ENCODE measurements at regions not wholly inside any gene's neighbourhood (a gene's known extent, or its start where the extent isn't known, plus 50 kb on each side); places are given as distances from the start of the nearest gene placed in this dataset.

DNA sequence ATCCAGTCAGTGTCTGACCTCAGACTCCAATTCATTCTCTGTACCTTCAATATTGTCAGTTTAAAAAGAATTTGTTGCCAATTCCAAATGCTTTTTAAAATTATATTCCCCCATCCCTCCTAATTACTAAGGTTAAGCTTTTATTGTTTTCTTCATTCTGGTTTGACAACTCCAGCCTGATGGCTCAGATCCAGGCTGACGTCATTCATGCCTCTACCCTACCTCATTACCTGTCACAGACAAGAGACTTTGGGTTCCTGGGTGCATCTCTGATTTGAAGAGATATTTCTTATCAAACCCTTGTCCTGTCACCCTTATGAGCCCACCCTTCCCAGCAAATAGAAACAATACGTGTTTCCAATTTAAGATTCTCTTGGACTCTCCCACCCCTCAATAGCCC lies 300.2 kb upstream of the CLNK start:
- H3K4me3 Mint-ChIP-seq = no peak overlapping the region
- peaks cover 0 to 4% of the 10 kb centered on the region in 2 donors for H3K9me3 Mint-ChIP-seq
- H3K36me3 Mint-ChIP-seq (ENCODE audit: insufficient read depth) = no peaks in the 10 kb centered on the region
- no peak overlapping the region for H3K27ac Mint-ChIP-seq
- H3K27me3 Mint-ChIP-seq = no peaks in the 10 kb centered on the region
- DNase-seq (no peak), ATAC-seq (replicated peaks) (no peak)
- H3K4me1 Mint-ChIP-seq (ENCODE audit: low read depth in 2 of 2) = peaks cover 0 to 11% of the 10 kb centered on the region in 2 donors

DNA sequence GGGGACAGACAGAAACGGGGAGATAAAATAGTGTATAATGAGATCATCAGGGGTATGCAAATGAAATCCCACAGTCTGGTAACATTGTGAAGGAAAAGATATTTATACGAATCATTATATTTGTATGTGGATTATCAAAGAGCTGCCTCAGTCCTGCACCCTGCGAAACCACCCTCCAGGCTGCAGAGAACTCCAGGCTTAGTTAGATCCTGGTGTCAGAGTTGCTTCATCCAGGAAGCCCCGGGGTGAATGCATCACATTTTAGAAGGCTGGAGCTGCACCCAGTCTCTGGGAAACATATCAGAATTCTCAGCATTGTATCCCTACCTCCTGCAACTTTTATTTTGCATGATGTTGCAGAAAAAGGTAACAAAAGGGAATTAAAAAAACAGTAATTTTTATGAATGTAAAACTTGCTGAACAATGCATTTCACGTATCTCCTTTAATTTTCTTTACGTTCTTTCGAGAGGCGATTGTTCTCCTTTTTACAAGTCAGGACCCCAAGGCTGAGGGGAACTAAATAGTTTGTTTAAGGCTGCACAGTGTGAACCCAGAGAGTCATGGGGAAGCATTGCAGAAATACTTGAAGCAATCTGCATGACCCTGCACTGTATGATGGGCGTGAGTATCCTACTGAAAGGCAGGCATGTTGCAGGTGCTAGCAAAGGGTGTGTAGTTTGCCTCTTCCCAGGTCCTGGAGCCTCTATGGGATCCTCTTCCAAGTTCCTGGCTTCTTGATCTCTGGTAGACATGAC lies 299.5 kb upstream of the CLNK start:
- Mint-ChIP-seq H3K36me3 (ENCODE audit: insufficient read depth) (no peaks in the 10 kb centered on the region), H3K27me3 (no peaks in the 10 kb centered on the region), H3K9me3 (peaks cover 0 to 4% of the 10 kb centered on the region in 2 donors), H3K4me1 (ENCODE audit: low read depth in 2 of 2) (peaks cover 0 to 11% of the 10 kb centered on the region in 2 donors), H3K4me3 (no peak overlapping the region), H3K27ac (no peak overlapping the region)
- ATAC-seq (replicated peaks) (no peak), DNase-seq (no peak)

DNA sequence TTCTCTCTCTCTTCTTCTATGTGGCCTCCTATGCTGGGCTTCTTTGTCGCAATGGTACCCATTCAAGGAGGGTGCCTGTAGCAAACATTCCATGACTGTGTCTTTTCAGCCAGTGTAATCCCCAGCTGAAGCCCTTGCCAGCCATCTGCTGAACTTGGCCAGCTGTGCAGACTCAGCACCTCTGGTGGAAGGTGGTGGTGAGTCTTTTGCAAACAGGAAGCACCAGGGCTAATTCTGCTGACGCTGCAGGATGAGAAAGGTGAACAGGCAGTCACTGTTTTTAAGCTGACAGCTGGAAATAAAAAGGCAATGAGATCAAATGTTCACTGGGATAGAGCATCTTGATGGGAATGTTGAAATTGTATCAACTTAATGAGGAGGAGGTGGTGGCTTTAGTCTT lies 298.7 kb upstream of the CLNK start:
- Mint-ChIP-seq H3K4me3 (no peak overlapping the region), H3K4me1 (ENCODE audit: low read depth in 2 of 2) (peaks cover 0 to 11% of the 10 kb centered on the region in 2 donors), H3K36me3 (ENCODE audit: insufficient read depth) (no peaks in the 10 kb centered on the region), H3K27ac (no peak overlapping the region), H3K27me3 (no peaks in the 10 kb centered on the region), H3K9me3 (peaks cover 0 to 4% of the 10 kb centered on the region in 2 donors)
- DNase-seq (peak in 1 of 3 experiments; percentile 8), ATAC-seq (replicated peaks) (peak; percentile 79)

DNA sequence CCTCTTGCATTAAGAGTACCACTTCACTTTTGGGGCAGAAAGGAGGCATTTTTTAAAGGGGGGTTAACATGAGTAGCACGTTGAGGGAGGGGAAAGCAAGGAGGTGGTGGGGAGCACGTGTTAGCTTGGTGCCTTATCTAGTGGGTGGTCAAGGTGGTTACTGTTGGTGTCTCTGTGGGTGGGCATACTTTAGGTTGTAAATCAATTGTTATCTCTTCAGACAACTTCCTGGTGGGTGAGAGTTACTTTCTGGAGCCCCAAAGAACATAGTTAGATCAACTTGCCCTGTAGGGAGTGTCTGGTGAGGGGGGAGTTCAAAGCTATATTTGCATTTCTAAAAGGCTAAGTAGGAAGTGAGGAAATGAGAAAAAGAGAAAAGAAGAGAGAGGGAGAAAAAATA lies 297.7 kb upstream of the CLNK start:
- H3K36me3 Mint-ChIP-seq (ENCODE audit: insufficient read depth) = peaks cover 3% of the 10 kb centered on the region
- peaks cover 0 to 2% of the 10 kb centered on the region in 2 donors for H3K9me3 Mint-ChIP-seq
- H3K27ac Mint-ChIP-seq = no peak overlapping the region
- no peaks in the 10 kb centered on the region for H3K27me3 Mint-ChIP-seq
- no peak for DNase-seq
- H3K4me3 Mint-ChIP-seq = no peak overlapping the region
- H3K4me1 Mint-ChIP-seq (ENCODE audit: low read depth in 2 of 2) = peaks cover 0 to 11% of the 10 kb centered on the region in 2 donors
- ATAC-seq (replicated peaks) = no peak

DNA sequence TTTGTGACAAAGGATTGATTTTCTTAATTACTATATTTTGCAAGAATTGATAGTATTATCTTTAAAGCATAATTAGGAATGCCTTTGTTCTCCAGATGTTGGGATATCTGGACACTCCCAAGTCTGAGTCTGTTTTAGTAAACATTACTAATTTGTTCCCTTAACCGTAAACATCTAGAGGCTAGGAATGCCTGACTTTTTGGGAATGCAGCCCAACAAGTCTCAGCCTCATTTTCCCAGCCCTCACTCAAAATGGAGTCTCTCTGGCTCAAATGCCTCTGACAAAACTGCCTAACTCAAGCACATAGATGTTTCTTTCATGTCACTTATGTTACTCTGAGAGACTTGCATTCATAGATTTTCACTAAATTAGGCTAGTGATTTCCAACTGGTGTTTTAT lies 297.0 kb upstream of the CLNK start:
- no peaks in the 10 kb centered on the region for H3K27me3 Mint-ChIP-seq
- ATAC-seq (replicated peaks) (no peak), DNase-seq (no peak)
- no peak overlapping the region for H3K27ac Mint-ChIP-seq
- H3K36me3 Mint-ChIP-seq (ENCODE audit: insufficient read depth) = peaks cover 3% of the 10 kb centered on the region
- no peak overlapping the region for H3K4me3 Mint-ChIP-seq
- peaks cover 0 to 11% of the 10 kb centered on the region in 2 donors for H3K4me1 Mint-ChIP-seq (ENCODE audit: low read depth in 2 of 2)
- H3K9me3 Mint-ChIP-seq = peaks cover 0 to 2% of the 10 kb centered on the region in 2 donors

DNA sequence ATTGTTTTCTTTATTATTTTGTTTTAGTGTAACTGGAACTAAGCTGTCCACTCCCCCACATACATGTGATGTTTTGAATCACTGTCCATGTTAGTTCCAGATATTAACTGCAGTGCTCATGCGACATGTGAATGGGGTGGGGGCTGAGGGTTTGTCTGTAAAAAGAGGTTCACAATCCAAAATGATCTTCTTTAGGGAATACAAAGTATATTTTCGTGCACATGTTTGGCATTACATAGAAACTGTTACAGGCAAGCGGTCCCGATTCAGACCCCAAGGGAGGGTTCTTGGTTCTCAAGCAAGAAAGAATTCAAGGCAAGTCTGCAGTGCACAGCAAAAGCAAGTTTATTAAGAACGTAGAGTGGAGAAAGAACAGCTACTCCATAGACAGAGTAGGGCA lies 296.5 kb upstream of the CLNK start:
- Mint-ChIP-seq H3K9me3 (peaks cover 0 to 2% of the 10 kb centered on the region in 2 donors), H3K36me3 (ENCODE audit: insufficient read depth) (peaks cover 3% of the 10 kb centered on the region), H3K4me1 (ENCODE audit: low read depth in 2 of 2) (peaks cover 0 to 11% of the 10 kb centered on the region in 2 donors), H3K4me3 (no peak overlapping the region), H3K27me3 (no peaks in the 10 kb centered on the region), H3K27ac (no peak overlapping the region)
- DNase-seq (no peak), ATAC-seq (replicated peaks) (no peak)

DNA sequence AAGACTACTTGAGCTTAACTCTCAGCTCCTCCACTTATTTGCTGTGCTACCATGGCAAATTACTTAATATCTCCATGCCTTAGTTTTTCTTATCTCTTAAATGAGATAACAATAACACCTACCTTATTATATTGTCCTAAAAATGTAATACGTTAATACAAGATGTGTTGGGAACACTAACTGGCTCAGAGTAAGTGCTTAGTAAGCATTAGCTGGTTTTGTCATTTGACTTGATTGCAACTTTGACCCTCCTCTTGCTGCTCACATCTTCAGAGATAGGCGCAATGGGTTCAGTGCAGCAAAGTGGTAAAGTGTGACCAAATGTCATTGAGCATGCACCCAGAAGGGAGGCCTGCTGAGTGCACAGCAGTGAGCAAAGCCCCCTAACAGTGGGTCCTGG lies 294.5 kb upstream of the CLNK start:
- Mint-ChIP-seq H3K4me1 (ENCODE audit: low read depth in 2 of 2) (peaks cover 0 to 11% of the 10 kb centered on the region in 2 donors), H3K27me3 (no peaks in the 10 kb centered on the region), H3K36me3 (ENCODE audit: insufficient read depth) (peaks cover 3% of the 10 kb centered on the region), H3K27ac (no peak overlapping the region), H3K9me3 (peaks cover 0 to 2% of the 10 kb centered on the region in 2 donors), H3K4me3 (no peak overlapping the region)
- no peak for ATAC-seq (replicated peaks)
- DNase-seq = no peak

DNA sequence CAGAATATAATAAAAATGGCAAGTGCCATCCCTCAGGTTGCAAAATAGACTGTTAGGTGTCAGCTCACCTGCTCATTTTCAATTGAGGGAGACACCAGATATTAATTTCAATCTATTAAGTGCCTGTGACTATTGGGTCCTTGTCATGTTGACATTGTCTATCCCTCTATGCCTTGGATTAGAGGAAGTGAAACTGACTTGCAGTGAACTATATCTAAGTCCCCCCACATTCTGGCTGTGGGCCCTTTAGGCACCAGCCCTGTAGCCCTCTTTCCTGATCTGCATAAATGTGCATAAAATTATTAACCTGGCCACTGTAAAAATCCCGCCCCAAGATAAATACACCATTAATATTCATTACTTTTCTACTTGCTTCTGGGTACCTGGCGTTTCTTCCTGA lies 293.0 kb upstream of the CLNK start:
- ATAC-seq (replicated peaks) = no peak
- H3K27ac Mint-ChIP-seq = no peak overlapping the region
- H3K36me3 Mint-ChIP-seq (ENCODE audit: insufficient read depth) = peaks cover 3% of the 10 kb centered on the region
- no peak for DNase-seq
- peaks cover 0 to 2% of the 10 kb centered on the region in 2 donors for H3K4me1 Mint-ChIP-seq (ENCODE audit: low read depth in 2 of 2)
- H3K27me3 Mint-ChIP-seq = no peaks in the 10 kb centered on the region
- no peak overlapping the region for H3K4me3 Mint-ChIP-seq
- H3K9me3 Mint-ChIP-seq = peaks cover 0 to 2% of the 10 kb centered on the region in 2 donors

DNA sequence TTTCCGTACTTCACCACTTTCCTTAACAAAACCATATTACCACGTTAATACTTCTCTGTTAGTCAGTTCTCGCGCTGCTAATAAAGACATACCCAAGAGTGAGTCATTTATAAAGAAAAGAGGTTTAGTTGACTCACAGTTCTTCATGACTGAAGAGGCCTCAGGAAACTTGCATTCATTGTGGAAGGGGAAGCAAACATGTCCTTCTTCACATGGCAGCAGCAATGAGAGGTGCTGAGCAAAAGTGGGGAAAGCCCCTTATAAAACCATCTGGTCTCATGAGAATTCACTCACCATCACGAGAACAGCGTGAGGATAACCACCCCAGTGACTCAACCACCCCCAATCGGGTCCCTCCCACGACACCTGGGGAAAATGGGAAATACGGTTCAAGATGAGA lies 289.8 kb upstream of the CLNK start:
- DNase-seq (no peak), ATAC-seq (replicated peaks) (no peak)
- peaks cover 3% of the 10 kb centered on the region for H3K36me3 Mint-ChIP-seq (ENCODE audit: insufficient read depth)
- no peaks in the 10 kb centered on the region for H3K27me3 Mint-ChIP-seq
- no peaks in the 10 kb centered on the region for H3K9me3 Mint-ChIP-seq
- H3K27ac Mint-ChIP-seq = no peak overlapping the region
- no peak overlapping the region for H3K4me3 Mint-ChIP-seq
- peaks cover 0 to 2% of the 10 kb centered on the region in 2 donors for H3K4me1 Mint-ChIP-seq (ENCODE audit: low read depth in 2 of 2)

DNA sequence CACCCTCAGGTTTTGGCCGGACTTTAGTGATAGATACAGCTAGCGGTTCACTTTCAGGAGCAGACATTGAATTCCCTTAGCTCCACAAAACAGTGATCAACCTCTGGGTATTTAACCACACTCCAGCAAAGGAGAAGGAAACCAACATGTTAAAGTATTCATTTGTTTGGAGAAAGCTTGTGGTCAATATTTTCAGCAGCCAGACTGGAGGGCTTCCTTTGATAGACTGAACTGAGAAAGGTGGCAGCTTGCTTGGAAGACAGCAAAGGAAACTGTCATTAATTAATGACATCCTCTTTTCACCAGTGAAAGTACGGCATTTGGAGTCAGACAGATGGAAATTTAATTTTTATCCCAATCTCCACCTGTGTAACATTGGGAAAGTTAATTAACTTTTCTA lies 289.1 kb upstream of the CLNK start:
- DNase-seq (no peak), ATAC-seq (replicated peaks) (no peak)
- Mint-ChIP-seq H3K27ac (no peak overlapping the region), H3K36me3 (ENCODE audit: insufficient read depth) (peaks cover 3% of the 10 kb centered on the region), H3K9me3 (no peaks in the 10 kb centered on the region), H3K4me1 (ENCODE audit: low read depth in 2 of 2) (peaks cover 0 to 2% of the 10 kb centered on the region in 2 donors), H3K27me3 (no peaks in the 10 kb centered on the region), H3K4me3 (no peak overlapping the region)

DNA sequence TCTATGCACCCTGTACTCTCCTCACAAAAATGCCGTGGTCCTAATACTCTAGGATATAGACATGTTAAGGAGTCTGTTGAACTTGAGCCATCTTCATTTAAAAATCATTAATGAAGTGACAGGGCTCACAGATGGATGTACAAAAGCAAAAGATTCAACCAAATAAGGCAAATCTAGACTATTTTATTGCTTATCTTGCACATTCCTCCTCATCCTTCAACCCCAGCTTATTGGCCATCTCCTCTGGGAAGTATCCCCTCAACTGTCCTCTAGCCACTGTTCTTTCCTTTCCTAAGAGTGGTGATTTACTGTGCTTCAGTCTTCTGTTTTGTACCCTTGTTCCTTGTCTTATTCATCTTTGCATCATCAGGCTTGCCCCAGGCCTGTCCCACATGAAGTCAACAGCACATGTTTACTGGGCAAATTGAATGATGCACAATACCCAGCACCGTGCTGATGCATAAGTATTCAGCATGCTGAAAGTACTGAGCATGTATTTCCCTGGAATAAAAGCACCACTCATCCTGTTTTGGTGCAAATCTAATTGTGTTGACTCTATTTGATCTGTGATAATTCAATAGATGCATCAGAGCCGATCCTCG lies 287.3 kb upstream of the CLNK start:
- DNase-seq = no peak
- Mint-ChIP-seq H3K4me1 (ENCODE audit: low read depth in 2 of 2) (peaks cover 0 to 2% of the 10 kb centered on the region in 2 donors), H3K27ac (no peak overlapping the region), H3K36me3 (ENCODE audit: insufficient read depth) (peaks cover 3% of the 10 kb centered on the region), H3K27me3 (no peaks in the 10 kb centered on the region), H3K4me3 (no peak overlapping the region), H3K9me3 (no peaks in the 10 kb centered on the region)
- no peak for ATAC-seq (replicated peaks)

DNA sequence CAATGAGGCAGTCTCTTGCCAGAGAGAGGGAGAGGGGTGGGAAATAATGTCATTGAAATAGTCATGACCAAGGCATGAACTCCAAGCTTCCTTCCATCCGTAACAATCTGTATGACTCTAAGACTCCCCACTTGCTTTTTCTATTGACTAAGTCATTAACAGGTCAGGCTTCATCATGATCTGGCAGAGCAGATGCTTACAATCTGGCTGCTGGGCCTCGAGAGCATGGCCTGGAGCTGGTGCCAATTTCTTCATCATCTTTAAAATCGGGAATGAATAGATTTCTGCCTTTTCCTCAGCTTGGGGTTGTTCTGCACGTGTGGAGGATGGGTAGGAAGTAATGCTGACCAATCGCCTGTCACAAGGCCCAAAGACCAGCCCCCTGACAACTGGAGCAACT lies 280.6 kb upstream of the CLNK start:
- peaks cover 3% of the 10 kb centered on the region for H3K36me3 Mint-ChIP-seq (ENCODE audit: insufficient read depth)
- H3K9me3 Mint-ChIP-seq = peaks cover 8 to 10% of the 10 kb centered on the region in 2 donors
- no peak overlapping the region for H3K27ac Mint-ChIP-seq
- H3K4me1 Mint-ChIP-seq (ENCODE audit: low read depth in 2 of 2) = no peaks in the 10 kb centered on the region
- H3K4me3 Mint-ChIP-seq = no peak overlapping the region
- ATAC-seq (replicated peaks) (no peak), DNase-seq (no peak)
- H3K27me3 Mint-ChIP-seq = no peaks in the 10 kb centered on the region

DNA sequence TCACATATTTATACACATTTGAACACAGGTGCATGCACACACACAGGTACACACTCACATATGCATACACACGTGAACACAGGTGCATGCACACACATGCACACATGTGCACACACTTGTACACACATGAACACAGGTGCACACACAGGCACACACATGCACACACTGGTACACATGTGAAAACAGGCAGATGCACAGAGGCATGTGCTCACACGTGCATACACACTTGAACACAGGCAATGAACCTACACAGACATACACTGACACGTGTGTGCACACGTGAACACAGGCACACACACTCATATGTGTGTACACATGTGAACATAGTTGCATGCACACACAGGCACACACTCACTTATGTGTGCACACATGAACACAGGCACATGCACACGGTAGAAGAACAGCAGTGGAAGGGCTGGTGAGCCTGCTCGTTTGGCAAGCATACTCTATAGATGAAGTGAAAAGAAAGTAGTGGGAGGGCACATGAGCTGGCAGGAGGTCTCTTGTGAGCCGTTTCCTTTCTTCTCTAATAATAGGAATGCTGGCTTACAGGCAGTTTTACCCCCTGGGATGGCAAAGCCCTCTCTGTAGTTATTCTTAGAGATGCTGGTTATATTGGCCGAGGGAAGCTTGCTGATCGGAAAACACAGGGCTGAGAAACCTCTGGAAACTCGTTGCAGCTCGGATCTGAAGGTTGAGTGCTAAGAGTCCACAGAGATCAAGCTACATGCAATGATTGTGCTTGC lies 279.6 kb upstream of the CLNK start:
- Mint-ChIP-seq H3K9me3 (peaks cover 8 to 11% of the 10 kb centered on the region in 2 donors), H3K27ac (no peak overlapping the region), H3K4me1 (ENCODE audit: low read depth in 2 of 2) (no peaks in the 10 kb centered on the region), H3K27me3 (no peaks in the 10 kb centered on the region), H3K36me3 (ENCODE audit: insufficient read depth) (peaks cover 3% of the 10 kb centered on the region), H3K4me3 (no peak overlapping the region)
- no peak for DNase-seq
- ATAC-seq (replicated peaks) = no peak

DNA sequence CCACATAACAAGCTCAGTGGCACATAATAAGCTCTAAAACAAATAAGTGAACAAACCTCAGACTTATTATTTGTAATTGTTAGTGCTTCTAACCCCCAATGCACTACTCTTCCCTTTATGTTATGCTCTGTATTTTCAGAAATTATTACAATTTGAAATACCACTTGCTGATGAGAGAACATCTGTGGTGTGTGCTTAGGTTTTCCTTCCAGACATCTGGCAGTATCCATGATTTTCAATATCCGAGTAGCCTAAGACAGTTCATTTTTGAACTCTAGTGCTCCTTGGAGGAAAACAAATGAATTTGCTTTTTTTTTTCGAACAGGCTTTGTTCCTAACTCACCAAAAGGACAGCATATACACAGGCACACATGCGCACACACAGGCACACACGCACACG lies 278.7 kb upstream of the CLNK start:
- no peak overlapping the region for H3K27ac Mint-ChIP-seq
- H3K9me3 Mint-ChIP-seq = peaks cover 8 to 13% of the 10 kb centered on the region in 2 donors
- no peaks in the 10 kb centered on the region for H3K27me3 Mint-ChIP-seq
- no peak overlapping the region for H3K4me3 Mint-ChIP-seq
- no peaks in the 10 kb centered on the region for H3K4me1 Mint-ChIP-seq (ENCODE audit: low read depth in 2 of 2)
- H3K36me3 Mint-ChIP-seq (ENCODE audit: insufficient read depth) = peaks cover 3% of the 10 kb centered on the region
- ATAC-seq (replicated peaks) (no peak), DNase-seq (no peak)
